ENCODE measurements at regions not wholly inside any gene's neighbourhood (a gene's known extent, or its start where the extent isn't known, plus 50 kb on each side); places are given as distances from the start of the nearest gene placed in this dataset.

DNA sequence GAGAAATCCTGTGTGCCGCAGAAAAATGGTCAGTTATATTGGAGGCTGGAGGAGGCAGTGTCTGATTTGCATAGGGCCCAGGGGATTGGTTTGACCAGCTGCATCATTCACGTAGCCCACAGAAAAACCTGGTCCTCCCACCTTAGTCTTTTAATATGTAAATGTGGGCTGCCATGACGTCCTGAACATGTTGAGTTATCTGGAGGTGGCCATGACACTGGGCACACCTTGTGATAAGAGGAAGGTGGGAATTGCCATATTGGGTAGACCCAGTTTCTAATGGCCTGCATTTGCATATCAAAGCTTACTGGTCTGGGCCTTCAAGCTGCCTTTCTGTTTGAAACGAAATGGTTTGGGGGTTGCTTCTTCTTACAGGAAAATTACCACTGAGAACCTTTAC is 162.2 kb downstream of the AHR start:
- H3K27me3 ChIP-seq (ENCODE audit: insufficient read depth, low read length, poor library complexity, severe bottlenecking): no peaks in the 10 kb centered on the region
- H3K27ac ChIP-seq (ENCODE audit: low read depth, low read length): no peak overlapping the region
- H3K4me3 ChIP-seq (ENCODE audit: low read length): no peak overlapping the region
- CTCF ChIA-PET: no interaction called here
- Mint-ChIP-seq H3K4me1 (peaks cover 5 to 14% (median 6%) of the 10 kb centered on the region in 3 donors), H3K9me3 (peaks cover 5 to 12% (median 9%) of the 10 kb centered on the region in 5 donors), H3K36me3 (peaks cover 0 to 2% (median 0%) of the 10 kb centered on the region in 3 donors), H3K27ac (no peak overlapping the region), H3K4me3 (no peak overlapping the region), H3K27me3 (no peaks in the 10 kb centered on the region)
- H3K9me3 ChIP-seq (ENCODE audit: low read length): no peaks in the 10 kb centered on the region
- H3K4me1 ChIP-seq (ENCODE audit: insufficient read depth, low read length): no peaks in the 10 kb centered on the region
- POLR2A ChIA-PET: no interaction called here
- H3K36me3 ChIP-seq (ENCODE audit: insufficient read depth, low read length): no peaks in the 10 kb centered on the region
- no peak for DNase-seq

GRCh38 chr7:17462131-17462631 is 163.7 kb downstream of the AHR start:
- ChIA-PET CTCF (no interaction called here), POLR2A (no interaction called here)
- peaks cover 2 to 3% of the 10 kb centered on the region in 2 donors for H3K27me3 Mint-ChIP-seq
- peaks cover 5 to 12% (median 9%) of the 10 kb centered on the region in 5 donors for H3K9me3 Mint-ChIP-seq
- no peak overlapping the region for H3K4me3 ChIP-seq (ENCODE audit: low read length)
- no peaks in the 10 kb centered on the region for H3K9me3 ChIP-seq (ENCODE audit: low read length)
- no peaks in the 10 kb centered on the region for H3K27me3 ChIP-seq (ENCODE audit: insufficient read depth, low read length, poor library complexity, severe bottlenecking)
- no peaks in the 10 kb centered on the region for H3K4me1 ChIP-seq (ENCODE audit: insufficient read depth, low read length)
- peaks cover 0 to 2% (median 0%) of the 10 kb centered on the region in 3 donors for H3K36me3 Mint-ChIP-seq
- peaks cover 5 to 14% (median 6%) of the 10 kb centered on the region in 3 donors for H3K4me1 Mint-ChIP-seq
- no peak overlapping the region for H3K27ac Mint-ChIP-seq
- no peak overlapping the region for H3K27ac ChIP-seq (ENCODE audit: low read depth, low read length)
- DNase-seq: no peak
- H3K36me3 ChIP-seq (ENCODE audit: insufficient read depth, low read length): no peaks in the 10 kb centered on the region
- H3K4me3 Mint-ChIP-seq: no peak overlapping the region

DNA sequence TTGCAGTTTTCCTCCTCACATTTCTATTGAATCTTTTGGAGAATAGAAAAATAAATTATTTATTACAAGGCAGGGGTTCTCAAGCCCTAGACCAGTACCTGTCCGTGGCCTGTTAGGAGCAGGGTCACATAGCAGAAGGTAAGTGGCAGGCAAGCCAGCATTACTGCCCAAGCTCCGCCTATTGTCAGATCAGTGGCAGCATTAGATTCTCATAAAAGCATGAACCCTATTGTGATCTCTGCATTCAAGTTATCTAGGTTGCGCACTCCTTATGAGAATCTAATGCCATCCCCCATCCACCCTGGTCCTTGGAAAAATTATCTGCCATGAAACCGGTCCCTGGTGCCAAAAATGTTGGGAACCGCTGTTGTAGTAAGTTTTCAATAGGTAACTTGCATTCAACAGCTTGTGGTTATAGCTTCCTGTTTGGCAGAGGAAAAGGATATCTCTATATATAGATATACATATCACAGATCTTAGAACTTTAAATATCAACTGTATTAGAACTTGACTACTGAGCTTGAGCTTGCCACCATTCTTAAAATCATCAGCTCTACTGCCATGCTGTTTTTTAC is 165.1 kb downstream of the AHR start:
- CTCF ChIA-PET: no interaction called here
- H3K4me1 ChIP-seq (ENCODE audit: insufficient read depth, low read length): no peaks in the 10 kb centered on the region
- H3K9me3 Mint-ChIP-seq: peaks cover under 1 to 6% (median 3%) of the 10 kb centered on the region in 5 donors
- H3K4me3 Mint-ChIP-seq: peak overlapping the region in 3 of 7 donors; percentile 18 to 69 (median 66)
- no peaks in the 10 kb centered on the region for H3K36me3 Mint-ChIP-seq
- no peaks in the 10 kb centered on the region for H3K27me3 ChIP-seq (ENCODE audit: insufficient read depth, low read length, poor library complexity, severe bottlenecking)
- POLR2A ChIA-PET: no interaction called here
- peaks cover 5 to 14% (median 6%) of the 10 kb centered on the region in 3 donors for H3K4me1 Mint-ChIP-seq
- peak in 1 of 5 donors; percentile 4 for DNase-seq
- no peak overlapping the region for H3K27ac ChIP-seq (ENCODE audit: low read depth, low read length)
- no peaks in the 10 kb centered on the region for H3K9me3 ChIP-seq (ENCODE audit: low read length)
- H3K36me3 ChIP-seq (ENCODE audit: insufficient read depth, low read length): no peaks in the 10 kb centered on the region
- no peak overlapping the region for H3K4me3 ChIP-seq (ENCODE audit: low read length)
- peak overlapping the region in 1 of 8 donors; percentile 18 for H3K27ac Mint-ChIP-seq
- H3K27me3 Mint-ChIP-seq: peaks cover 2 to 3% of the 10 kb centered on the region in 2 donors

- Mint-ChIP-seq H3K27me3 (peaks cover 3 to 4% of the 10 kb centered on the region in 2 donors), H3K4me1 (peaks cover 5 to 14% (median 6%) of the 10 kb centered on the region in 3 donors), H3K9me3 (peaks cover 0 to 2% (median 0%) of the 10 kb centered on the region in 5 donors), H3K36me3 (no peaks in the 10 kb centered on the region), H3K4me3 (no peak overlapping the region), H3K27ac (no peak overlapping the region)
- ChIA-PET POLR2A (no interaction called here), CTCF (no interaction called here)
- Histone ChIP-seq H3K9me3 (ENCODE audit: low read length) (no peaks in the 10 kb centered on the region), H3K36me3 (ENCODE audit: insufficient read depth, low read length) (no peaks in the 10 kb centered on the region), H3K4me1 (ENCODE audit: insufficient read depth, low read length) (no peaks in the 10 kb centered on the region), H3K4me3 (ENCODE audit: low read length) (no peak overlapping the region), H3K27me3 (ENCODE audit: insufficient read depth, low read length, poor library complexity, severe bottlenecking) (no peaks in the 10 kb centered on the region), H3K27ac (ENCODE audit: low read depth, low read length) (no peak overlapping the region)
- no peak for DNase-seq
Observed at GRCh38 chr7:17466216-17466615, 167.8 kb downstream of the AHR start.

DNA sequence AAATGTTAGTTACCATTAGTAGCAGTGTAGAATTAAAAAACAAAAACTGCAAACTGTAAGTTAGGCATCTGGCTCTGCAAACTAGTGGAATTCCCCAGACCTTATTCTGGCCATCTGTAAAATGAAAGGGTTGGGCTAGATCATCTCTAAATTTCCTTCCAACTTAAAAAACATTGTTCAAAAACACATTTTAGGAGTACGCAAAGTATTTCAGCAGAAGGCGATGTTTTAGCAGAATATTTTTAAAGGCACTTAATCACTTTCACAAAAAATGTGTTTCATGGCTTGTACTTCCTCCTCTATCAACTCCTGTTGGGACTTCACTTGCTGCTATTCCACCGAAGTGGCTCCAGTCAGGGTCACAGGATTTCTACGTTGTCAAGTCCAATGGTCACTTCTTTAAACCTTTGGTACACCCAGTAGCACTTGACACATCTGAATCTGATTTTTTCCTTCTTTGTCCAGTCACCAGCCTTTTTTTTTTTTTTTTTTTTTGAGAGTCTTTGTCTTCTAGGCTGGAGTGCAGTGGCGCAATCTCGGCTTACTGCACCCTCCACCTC is 169.0 kb downstream of the AHR start:
- Mint-ChIP-seq H3K4me1 (peaks cover 5 to 14% (median 6%) of the 10 kb centered on the region in 3 donors), H3K4me3 (no peak overlapping the region), H3K9me3 (peaks cover 0 to 2% (median 0%) of the 10 kb centered on the region in 5 donors), H3K36me3 (no peaks in the 10 kb centered on the region), H3K27ac (no peak overlapping the region), H3K27me3 (peaks cover 3 to 4% of the 10 kb centered on the region in 2 donors)
- H3K4me3 ChIP-seq (ENCODE audit: low read length): no peak overlapping the region
- ChIA-PET POLR2A (no interaction called here), CTCF (no interaction called here)
- no peak for DNase-seq
- H3K4me1 ChIP-seq (ENCODE audit: insufficient read depth, low read length): no peaks in the 10 kb centered on the region
- no peak overlapping the region for H3K27ac ChIP-seq (ENCODE audit: low read depth, low read length)
- no peaks in the 10 kb centered on the region for H3K36me3 ChIP-seq (ENCODE audit: insufficient read depth, low read length)
- H3K9me3 ChIP-seq (ENCODE audit: low read length): no peaks in the 10 kb centered on the region
- H3K27me3 ChIP-seq (ENCODE audit: insufficient read depth, low read length, poor library complexity, severe bottlenecking): no peaks in the 10 kb centered on the region

DNA sequence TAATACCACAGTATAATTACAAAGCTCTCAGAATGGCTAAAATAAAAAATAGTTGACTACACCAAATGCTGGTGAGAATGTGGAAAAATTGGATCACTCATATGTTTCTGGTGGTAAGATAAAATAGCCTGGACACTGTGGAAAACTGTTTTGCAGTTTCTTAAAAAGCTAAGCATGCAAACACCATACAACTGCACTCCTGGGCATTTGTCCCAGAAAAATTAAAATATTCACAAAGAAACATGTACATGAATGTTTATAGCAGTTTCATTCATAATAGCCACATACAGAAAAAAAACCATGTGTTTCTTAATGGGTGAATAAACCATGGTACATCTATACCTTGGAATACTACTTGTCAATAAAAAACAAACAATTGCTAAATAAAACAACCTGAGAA is 172.9 kb downstream of the AHR start:
- Mint-ChIP-seq H3K4me1 (no peaks in the 10 kb centered on the region), H3K27ac (no peak overlapping the region), H3K4me3 (no peak overlapping the region), H3K27me3 (peaks cover 0 to 2% of the 10 kb centered on the region in 2 donors), H3K9me3 (peaks cover 0 to 2% (median 0%) of the 10 kb centered on the region in 5 donors), H3K36me3 (no peaks in the 10 kb centered on the region)
- no peak overlapping the region for H3K27ac ChIP-seq (ENCODE audit: low read depth, low read length)
- ChIA-PET POLR2A (no interaction called here), CTCF (no interaction called here)
- H3K27me3 ChIP-seq (ENCODE audit: insufficient read depth, low read length, poor library complexity, severe bottlenecking): no peaks in the 10 kb centered on the region
- no peak for DNase-seq
- H3K4me3 ChIP-seq (ENCODE audit: low read length): no peak overlapping the region
- H3K36me3 ChIP-seq (ENCODE audit: insufficient read depth, low read length): no peaks in the 10 kb centered on the region
- H3K4me1 ChIP-seq (ENCODE audit: insufficient read depth, low read length): no peaks in the 10 kb centered on the region
- H3K9me3 ChIP-seq (ENCODE audit: low read length): no peaks in the 10 kb centered on the region

- Histone ChIP-seq H3K4me3 (ENCODE audit: low read length) (no peak overlapping the region), H3K27ac (ENCODE audit: low read depth, low read length) (no peak overlapping the region), H3K4me1 (ENCODE audit: insufficient read depth, low read length) (no peaks in the 10 kb centered on the region), H3K36me3 (ENCODE audit: insufficient read depth, low read length) (no peaks in the 10 kb centered on the region), H3K27me3 (ENCODE audit: insufficient read depth, low read length, poor library complexity, severe bottlenecking) (no peaks in the 10 kb centered on the region), H3K9me3 (ENCODE audit: low read length) (no peaks in the 10 kb centered on the region)
- ChIA-PET POLR2A (no interaction called here), CTCF (no interaction called here)
- Mint-ChIP-seq H3K27ac (no peak overlapping the region), H3K9me3 (peaks cover 0 to 2% (median 0%) of the 10 kb centered on the region in 5 donors), H3K36me3 (no peaks in the 10 kb centered on the region), H3K4me1 (no peaks in the 10 kb centered on the region), H3K4me3 (no peak overlapping the region), H3K27me3 (peaks cover 0 to 2% of the 10 kb centered on the region in 2 donors)
- DNase-seq: no peak
Observed at GRCh38 chr7:17472518-17472917, 174.1 kb downstream of the AHR start.

DNA sequence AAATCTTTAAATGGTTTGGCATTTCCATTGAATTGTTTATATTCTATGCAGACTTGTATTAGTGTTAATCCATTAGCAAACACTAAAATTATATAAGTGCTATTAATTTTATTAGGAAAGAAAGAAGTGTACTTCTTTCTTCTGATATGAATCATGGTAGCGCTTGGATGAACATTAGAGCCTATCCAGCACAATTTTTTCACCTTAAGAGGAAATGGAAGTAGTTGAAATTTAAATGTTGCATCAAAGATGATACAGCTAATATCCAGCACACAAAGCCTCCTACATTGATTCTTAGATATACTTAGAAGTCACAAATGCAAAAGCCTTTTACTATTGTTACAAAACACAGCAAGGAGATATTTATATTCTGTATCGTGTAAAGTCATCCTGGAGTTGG is 174.5 kb downstream of the AHR start:
- Mint-ChIP-seq H3K4me3 (no peak overlapping the region), H3K27me3 (peaks cover 0 to 2% of the 10 kb centered on the region in 2 donors), H3K4me1 (no peaks in the 10 kb centered on the region), H3K27ac (no peak overlapping the region), H3K9me3 (peaks cover 0 to 2% (median 0%) of the 10 kb centered on the region in 5 donors), H3K36me3 (no peaks in the 10 kb centered on the region)
- DNase-seq: no peak
- Histone ChIP-seq H3K4me1 (ENCODE audit: insufficient read depth, low read length) (no peaks in the 10 kb centered on the region), H3K27me3 (ENCODE audit: insufficient read depth, low read length, poor library complexity, severe bottlenecking) (no peaks in the 10 kb centered on the region), H3K9me3 (ENCODE audit: low read length) (no peaks in the 10 kb centered on the region), H3K4me3 (ENCODE audit: low read length) (no peak overlapping the region), H3K27ac (ENCODE audit: low read depth, low read length) (no peak overlapping the region), H3K36me3 (ENCODE audit: insufficient read depth, low read length) (no peaks in the 10 kb centered on the region)
- ChIA-PET CTCF (no interaction called here), POLR2A (no interaction called here)

All from CD8-positive, alpha-beta memory T cell (primary cell).